DMS 273 treated with DMSO at 0.1 percent for 48 hours (cell line): ENCODE measurements at regions not wholly inside any gene's neighbourhood (a gene's known extent, or its start where the extent isn't known, plus 50 kb on each side); places are given as distances from the start of the nearest gene placed in this dataset.

Experiments
- DNase-seq: peaks from one replicate; lab custom pipeline; 2025; lab: John Stamatoyannopoulos, UW

DNA sequence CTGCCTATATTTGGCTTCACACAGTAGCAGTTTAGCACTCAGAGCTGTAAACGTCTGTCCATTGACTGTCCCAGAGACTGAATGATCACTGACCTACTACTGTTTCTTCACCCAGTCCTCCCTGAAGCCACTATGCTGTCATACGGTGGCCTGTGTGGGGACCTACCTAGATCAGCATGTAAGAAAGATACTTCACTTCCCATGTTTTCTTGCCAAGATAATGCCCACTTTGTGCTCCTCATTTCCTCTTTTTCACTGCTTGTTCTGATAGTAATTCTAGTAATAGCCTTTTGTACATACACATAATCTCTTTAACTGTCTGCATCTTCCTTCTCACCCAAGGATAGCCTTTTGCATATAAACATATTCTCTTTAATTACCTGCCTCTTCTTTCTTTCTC lies 109.9 kb upstream of the TIAM2 start:
- DNase-seq, result no peak

DNA sequence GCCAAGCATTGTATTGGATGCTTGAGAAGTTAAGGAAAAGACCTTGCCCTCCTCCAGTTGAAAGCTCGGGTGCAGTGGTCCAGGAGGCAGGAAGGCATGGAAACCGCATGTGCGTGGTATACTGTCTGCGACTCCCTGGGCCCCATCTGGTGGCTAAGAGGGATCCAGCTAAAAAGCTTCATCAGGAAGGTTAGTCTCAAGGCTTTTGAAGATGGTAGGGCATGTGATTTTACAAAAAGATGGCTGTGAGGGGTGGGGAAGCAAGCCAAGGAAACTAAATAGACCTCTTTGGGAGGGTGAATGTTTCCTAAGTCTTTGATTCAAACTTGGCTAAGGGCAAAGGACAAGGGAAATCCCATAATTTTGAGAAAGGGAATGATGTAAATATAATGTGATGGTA lies 109.1 kb upstream of the TIAM2 start:
- no peak for DNase-seq

DNA sequence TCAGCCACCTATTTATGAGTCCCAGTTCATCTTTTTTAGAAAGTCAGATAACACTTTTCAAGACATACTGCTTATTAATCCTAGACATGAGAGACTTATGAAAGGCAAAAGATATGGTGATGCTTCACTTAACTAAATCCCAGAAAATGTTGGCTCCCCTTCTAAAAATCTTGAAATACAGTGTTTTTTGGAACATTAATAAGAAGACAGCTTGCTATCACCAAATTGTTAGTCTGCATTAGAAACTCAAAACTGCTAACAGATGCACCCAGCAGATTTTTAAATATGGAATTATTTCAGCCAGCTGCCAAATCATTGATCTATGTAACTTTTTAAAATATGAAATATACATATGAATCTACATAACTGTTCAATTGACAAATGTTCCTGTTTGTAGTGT lies 108.6 kb upstream of the TIAM2 start:
- no peak for DNase-seq

DNA sequence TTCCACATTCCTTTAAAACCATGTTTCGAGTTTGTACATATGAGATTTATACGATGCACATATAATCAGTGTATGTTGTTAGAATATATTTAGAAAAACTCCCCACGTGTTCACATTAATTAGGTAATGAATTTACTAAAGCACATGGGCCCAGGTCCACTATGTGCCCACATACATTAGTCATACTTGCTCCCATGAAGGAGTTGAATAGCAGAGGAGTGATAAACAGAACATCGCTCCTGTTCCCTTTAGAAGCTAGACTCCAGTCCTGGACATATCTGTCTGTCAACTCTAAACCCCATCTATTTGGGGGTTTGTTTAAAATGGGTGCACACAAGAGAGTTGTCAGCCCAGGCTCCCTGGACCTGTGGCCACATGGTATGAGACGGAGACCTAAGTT lies 108.1 kb upstream of the TIAM2 start:
- no peak for DNase-seq

DNA sequence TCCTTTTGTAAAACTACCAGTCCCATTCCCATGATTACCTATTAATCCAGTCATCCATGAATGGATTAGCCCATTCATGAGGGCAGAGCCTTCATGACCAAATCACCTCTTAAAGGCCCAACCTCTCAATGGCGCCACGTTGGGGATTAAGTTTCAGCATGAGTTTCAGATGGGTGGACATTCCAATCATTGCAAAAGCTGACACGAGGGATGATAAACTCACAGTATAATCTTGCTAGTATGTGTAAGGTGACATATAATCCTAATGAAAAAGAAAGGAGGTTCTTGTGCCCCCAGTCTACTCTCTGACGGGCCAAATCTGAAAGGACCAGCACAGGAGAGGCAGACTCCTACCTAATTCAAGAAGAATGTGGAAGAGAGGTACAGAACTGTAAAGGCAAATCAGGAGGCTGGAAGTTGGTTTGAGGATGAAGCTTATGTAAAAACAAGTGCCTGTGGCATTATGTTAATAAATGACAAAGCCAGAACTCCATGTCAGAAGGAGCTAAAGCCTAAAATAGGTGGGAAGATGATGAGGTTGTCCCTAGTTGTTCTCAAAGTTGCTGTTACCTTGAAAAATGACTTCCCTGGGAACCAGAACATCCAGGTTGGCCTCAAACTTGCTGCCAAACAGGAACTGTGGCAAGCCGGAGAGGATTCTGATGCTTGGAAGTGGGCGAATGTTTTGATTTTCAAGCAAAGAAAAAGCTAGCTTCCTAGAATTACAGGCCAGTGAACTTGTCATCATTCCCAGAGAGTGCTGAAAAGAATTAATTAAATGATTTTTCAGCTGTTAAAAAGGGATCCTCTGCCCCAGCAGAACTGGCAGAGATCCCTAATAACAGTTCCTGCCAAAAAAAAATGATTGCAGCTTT lies 106.5 kb upstream of the TIAM2 start:
- DNase-seq, result no peak

DNA sequence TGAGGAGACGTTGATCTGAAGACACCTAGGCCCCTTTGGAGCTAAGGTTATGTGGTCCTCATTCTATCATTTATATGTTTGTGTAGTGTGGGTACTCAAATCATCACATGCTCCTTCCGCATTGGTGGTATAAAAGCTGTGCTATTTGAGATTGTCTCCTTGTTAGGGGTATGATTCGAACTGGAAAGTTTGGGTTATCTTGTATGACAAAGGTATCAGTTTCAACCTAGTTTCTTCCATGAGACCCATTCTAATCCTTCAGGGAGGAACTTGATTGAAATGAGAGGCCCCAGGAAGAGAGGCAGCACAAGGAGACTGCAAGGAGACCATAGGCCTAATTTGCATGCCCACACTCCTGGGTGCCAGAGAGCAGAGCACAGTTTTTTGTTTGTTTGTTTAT lies 104.2 kb upstream of the TIAM2 start:
- DNase-seq, result no peak

DNA sequence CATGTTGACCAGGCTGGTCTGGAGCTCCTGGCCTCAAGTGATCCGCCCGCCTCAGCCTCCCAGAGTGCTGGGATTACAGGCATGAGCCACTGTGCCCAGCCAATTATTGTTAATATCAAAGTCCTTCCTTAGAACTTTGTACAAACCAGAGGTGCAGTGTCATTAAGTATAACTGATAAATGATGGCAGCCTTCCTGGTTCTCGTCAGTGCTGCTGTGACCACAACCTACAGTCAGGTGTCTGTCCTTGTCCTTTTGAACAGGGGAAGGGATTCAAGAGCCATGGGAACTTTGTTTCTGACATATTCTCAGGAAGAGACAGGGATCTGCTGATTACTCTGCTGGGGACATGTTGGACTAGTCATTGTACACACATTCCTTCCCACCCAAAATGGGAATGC lies 103.2 kb upstream of the TIAM2 start:
- no peak for DNase-seq

DNA sequence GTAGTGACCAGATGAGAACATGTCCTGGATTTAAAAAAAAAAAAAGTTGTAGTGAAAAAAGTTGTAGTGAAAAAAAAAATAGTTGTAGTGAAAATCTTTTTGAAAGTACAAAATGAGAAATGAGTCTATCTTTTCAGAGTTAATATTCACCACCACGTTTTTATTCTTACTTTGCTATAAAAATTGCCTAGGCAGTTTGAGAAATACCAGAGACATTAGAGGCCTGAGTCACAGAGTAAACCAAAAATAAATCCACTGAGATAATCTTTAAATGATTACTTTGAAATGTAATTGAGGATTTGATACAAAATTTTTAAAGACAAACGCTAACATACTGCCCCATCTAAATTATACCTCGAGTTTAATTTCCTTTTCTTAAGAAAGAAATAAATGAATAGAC lies 101.2 kb upstream of the TIAM2 start:
- DNase-seq, result no peak

DNA sequence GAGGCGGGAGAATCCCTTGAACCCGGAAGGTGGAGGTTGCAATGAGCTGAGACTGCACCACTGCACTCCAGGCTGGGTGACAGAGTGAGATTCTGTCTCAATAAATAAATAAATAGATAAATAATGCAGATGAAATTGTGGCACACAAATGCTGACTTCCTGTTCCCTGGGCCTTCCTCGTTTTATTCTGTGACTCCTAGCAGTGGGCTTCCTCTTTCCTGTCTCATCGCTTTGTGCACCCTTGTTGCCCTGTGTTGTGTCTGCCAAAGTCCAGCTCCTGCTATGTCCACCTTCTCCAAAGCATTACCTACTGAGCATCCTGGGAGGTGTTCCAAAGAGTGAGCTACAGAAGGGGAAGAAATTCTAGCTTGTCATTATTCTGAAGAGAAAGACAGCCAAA lies 100.2 kb upstream of the TIAM2 start:
- no peak for DNase-seq

DNA sequence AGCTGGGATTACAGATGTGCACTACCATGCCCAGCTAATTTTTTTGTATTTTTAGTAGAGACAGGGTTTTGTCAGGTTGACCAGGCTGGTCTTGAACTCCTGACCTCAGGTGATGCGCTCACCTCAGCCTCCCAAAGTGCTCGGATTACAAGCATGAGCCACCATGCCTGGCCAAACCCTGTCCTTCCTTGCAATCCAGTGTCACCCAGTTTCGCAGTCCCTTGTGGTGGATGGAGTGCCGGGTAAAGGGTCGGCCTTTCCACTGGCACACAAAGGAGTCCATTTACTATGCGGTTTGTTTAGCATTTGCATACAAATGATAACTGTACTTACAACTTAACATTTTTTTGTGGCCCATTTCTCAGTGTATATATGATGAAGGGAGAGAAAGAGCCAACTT lies 99.3 kb upstream of the TIAM2 start:
- DNase-seq, result no peak

DNA sequence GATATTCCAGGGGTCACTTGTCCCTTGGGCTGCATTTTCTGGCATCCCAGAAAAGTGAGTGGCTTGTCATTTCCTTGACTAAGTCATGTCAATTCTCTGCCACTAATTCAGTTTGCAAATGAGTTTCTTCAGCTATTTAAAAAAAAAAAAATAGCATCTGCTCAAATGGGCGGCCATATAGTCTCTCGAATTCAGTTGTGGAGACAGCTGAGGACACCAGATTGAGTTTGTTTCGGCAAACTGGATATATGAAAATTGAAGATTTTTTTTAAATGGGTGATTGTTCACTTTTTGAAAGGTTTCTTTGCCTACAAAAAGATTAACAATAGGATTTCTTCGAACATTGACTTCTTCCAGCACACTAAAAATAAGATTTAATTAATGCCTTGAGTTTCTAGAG lies 96.3 kb upstream of the TIAM2 start:
- DNase-seq, result no peak

DNA sequence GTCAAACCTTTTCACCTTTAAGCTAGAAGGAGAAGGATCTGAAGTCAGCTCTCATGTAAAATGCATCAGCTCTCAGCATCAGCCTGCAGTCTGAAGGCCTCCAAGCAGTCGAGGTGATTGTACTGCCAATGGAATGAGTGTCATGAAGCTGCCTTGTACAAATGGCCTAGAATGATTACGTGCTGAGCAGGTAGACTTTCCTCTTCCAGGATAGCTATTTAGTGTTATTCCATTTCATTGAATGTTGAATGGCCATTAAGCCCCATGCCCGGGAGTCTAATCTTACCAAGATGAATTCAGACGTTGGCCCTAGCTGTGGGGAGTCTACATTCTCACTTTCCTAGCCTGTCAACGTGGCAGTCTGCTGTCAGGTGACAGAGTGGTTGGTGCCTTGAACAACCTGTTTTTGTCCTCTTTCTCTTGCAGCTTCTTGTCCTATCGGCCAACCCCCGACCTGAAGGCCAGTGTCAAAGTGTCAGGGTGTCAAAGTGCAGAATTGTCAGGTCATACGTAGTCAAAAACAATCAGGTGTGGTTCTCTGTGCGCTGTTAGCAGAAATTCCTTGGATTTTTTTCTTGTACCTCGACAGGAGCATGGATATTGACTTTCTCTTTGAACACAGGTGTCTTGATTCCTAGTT lies 95.2 kb upstream of the TIAM2 start:
- no peak for DNase-seq

DNA sequence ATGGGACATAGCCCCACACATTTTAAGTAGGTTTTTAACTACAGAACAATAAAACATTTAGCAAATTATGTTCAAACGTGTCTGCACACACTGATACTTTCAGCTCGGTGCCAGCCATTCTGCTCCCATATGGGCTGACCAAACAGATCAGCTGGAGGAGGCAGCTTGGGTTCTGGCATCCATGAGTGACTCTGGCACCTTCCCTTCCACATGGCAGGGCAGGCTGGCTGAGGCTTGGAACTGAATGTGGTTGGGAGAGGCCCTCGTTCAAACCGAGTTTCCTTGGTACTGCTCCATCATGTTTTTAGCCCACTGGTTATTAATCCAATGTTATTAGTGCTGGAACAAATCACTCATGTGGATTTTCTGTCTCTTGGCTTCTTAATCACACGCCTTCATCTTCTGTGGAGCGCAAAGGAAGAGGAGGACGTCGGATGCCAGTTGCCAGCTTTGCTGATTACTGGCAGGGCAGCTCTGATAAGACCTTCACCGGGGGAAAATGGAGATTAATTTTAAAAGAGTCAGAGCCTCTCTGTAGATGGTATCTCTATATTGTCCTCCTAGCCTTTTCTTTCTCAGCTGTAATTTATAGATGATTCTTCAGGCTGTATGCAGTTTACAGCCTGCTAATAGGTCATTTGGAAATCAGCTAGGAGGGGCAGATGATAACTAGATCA lies 93.1 kb upstream of the TIAM2 start:
- DNase-seq, result no peak

DNA sequence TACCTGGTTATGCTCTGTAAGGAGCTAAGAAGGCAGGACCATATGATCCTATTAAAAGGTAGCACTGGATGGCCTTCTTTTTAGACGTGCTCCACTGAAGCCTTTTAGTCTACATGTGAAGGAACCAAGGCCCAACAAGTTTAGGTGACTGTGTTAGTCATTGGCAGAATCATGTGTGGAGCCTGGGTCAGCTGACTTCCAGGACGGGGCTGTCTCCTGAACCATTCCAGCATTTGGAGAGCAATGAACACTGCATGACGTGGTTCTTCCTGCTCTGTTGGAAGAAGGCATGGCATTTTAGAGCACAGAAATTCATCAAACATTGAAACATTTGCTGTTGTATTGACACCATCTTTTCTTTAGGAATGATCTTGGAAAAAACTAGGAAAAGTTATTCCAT lies 87.8 kb upstream of the TIAM2 start:
- no peak for DNase-seq

DNA sequence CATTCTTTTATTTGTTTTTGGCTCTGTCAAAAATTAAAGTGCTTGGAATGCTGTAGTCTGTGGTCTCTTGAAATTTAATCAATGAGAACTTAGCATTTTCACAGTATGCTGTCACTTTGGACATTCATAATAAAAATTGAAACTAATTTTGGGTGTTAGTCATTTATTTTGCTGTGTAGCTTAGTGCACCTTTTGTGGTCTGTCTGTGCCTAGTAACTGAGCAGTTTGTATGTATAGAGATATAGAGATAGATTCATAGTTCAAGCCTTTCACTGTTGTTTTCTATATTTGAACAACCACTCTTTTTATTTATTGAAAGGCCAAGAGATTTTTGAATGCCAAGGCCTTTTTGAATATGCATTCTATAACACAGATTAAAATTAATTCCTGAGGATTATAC lies 86.4 kb upstream of the TIAM2 start:
- DNase-seq, result no peak

DNA sequence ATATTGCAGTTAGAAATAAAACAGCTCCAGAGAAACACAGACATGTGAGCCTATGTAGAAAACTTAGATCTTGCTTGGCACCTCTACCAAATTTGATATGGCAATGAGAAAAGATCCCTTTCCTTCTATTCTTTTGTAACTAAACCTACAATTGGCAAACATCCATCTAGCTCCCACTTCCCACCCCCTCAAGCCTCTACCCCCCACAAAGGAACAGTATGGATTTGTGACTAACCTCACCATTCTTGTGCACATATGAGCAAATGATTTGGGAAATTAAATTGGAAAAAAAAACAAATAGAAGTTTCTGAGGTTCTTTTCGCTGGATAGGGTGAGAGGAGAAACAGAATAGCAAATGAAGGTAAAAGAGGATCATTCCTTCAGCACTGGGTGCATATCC lies 85.8 kb upstream of the TIAM2 start:
- DNase-seq, result no peak

DNA sequence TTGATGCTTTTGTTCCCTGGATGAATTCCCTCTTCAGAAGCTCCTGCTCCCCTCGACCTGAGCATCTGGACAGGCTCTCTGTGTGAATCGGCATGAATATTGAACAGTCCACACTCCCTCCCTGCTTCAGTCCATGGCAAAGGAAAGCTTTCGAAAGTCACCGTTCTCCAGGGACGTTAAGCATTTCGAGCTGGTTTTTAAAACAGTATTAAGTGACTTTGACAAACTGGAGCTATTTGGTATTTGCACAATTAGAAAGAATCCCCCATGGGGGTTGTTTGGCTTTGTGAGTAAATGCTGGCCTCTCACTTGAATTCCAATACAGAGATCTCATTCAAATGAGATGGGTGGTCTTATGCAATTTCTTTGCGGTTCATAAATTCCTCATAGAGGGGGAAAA lies 85.3 kb upstream of the TIAM2 start:
- no peak for DNase-seq

DNA sequence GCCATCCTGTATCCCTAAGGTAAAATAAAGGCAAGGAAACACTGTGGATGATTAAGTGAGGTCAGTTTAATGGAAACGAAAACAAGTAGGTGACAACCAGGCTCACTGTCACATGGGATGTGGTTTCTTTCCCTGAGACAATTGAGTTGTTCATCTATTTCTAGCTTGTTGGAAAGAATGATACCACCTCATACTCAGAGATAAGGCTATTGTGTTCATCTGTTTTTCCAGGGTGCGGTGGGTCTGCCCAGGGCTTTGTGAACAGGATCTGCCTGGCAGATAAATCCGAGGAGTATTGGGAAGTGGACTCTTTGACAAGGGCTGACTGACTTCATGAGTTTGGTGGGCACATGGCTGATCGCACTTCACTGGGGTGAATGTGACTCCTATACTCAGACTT lies 80.8 kb upstream of the TIAM2 start:
- DNase-seq, result no peak

DNA sequence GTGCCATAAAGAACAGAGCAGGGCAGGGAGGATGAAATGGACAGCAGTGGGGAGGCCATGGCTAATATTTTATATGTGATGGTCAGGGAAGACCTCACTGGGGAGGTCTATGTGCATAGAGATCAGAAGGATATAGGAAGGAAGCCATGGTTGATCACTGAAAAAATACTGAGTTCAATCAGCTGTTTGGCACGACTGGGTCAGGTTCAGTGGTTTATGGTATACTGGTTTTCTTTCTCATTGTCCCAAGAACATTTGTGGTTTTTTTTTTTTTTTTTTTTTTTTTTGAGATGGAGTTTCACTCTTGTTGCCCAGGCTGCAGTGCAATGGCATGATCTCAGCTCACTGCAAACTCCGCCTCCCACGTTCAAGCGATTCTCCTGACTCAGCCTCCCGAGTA lies 78.3 kb upstream of the TIAM2 start:
- DNase-seq, result no peak

DNA sequence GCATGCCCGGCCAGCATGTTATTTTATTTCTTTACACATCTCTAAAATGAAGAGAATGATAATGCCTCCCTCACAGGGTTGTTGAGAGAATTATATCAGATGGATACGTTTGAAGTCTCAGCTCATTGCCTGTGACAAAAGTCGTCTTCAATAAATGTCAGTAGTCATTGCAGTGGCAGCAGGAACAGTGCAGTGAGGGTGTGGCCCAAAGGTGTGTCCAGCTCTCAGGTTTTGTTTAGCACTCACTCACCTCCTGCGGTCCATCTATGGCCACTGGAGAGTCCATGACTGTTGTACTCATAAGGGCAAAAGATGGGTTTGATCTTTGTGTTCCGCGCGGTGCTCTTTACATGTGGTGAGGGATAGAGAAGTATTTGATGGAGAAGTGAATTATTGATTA lies 77.2 kb upstream of the TIAM2 start:
- no peak for DNase-seq

DNA sequence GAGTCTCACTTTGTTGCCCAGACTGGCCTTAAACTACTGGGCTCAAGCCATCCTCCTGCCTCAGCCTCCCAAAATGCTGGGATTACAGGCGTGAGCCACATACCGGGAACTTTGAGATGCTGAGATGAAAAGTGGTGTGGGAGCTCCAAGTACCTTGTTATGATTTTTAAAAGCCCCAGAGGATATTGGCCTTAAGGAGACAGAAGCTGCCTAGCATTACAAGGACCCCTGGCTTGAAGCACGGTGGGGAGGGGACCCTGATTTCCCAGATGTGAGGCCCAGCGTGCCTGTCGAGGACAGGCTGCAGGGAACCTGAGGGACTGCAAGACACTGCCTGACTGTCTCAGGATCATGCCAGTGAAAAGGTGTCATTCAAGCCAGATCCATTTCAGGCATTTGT lies 75.3 kb upstream of the TIAM2 start:
- no peak for DNase-seq

DNA sequence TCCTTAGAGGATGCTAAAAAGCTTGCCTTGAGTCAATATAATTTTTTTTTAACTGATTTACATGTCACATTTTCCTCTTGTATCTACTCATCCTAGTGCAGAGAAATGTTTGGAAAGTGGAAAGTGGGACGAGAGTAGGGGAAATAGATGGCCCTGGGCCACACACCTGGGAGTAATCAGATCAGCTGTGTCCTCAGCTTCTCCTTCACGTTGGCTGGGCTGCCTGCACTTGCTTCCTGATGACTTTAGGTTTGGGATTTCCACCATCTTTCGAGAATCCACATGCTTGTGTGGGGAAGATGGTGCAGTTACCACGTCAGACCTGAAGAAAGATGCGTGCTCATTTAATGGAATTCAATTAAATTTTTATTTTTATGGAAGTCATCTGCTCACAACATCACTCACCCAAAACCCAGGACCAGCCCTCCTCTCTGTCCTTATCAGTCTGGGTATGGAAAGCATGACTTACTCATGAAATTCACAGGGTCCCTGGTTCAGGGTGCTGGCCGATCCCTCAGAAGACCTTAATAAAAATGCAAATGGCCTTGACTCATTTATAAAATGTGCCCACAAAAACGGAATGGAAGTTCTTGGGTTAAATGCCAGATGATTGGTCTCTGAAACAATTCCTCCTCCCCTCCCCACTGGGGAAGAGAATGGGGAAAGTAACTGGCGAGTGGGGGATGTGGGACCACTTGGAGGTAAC lies 74.5 kb upstream of the TIAM2 start:
- DNase-seq, result no peak

DNA sequence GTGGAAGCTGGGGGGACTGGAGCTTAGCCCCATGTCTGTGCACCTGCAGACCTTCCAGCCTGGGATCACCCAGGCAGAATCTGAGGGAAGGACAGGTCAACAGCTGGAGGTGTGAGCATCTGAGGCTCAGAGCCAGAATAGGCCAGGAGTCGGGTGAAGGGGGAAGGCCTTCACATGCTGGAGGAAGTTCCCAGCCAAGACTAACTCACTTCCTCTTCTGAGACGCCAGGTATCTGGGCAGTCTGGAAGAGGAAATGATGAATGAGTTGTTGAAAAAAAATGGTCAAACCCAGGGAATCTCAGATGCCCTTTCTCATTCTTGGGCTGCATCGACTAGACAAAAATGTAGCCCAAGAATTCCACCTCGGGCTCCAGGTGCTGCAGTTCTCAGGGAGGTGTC lies 73.6 kb upstream of the TIAM2 start:
- DNase-seq, result no peak
